CD14-positive monocyte (primary cell): ENCODE measurements at regions not wholly inside any gene's neighbourhood (a gene's known extent, or its start where the extent isn't known, plus 50 kb on each side); places are given as distances from the start of the nearest gene placed in this dataset.

Source experiments
- DNase-seq, 3 donors: peaks; one replicate each; pipeline ENCODE4 v3.0.0-alpha.2; 2011 to 2022
- H2AFZ ChIP-seq: 2 replicates; pipeline ENCODE4 v1.6.0; 2012; ENCODE audit warnings: mild to moderate bottlenecking, low read depth, low read length, inconsistent platforms; ENCODE audit not compliant: insufficient read depth, poor library complexity, severe bottlenecking
- H3K27ac ChIP-seq, 2 donors: 1 replicate in 1 of 2; 2 replicates in 1 of 2; pipeline ENCODE4 v1.5.1; 2012 to 2013; ENCODE audit warnings: low read length in 2 of 2, control low read depth in 1 of 2, inconsistent platforms in 1 of 2, low read depth in 1 of 2, mild to moderate bottlenecking in 1 of 2
- H3K27me3 ChIP-seq, 2 donors: one replicate each; pipeline versions ENCODE4 v1.6.0 to v1.6.1; 2011 to 2013; ENCODE audit warnings: low read length in 2 of 2; ENCODE audit not compliant: control insufficient read depth in 2 of 2, insufficient read depth in 2 of 2
- H3K36me3 ChIP-seq, 2 donors: replicated peaks in 1 of 2; 1 replicate in 1 of 2; 2 replicates in 1 of 2; pipeline versions ENCODE4 v1.5.1 to v1.6.1; 2012 to 2013; ENCODE audit warnings: low read length in 2 of 2, control low read depth in 1 of 2, inconsistent platforms in 1 of 2, mild to moderate bottlenecking in 1 of 2; ENCODE audit not compliant: insufficient read depth in 2 of 2, control insufficient read depth in 1 of 2
- H3K4me1 ChIP-seq, 2 donors: 1 replicate in 1 of 2; 2 replicates in 1 of 2; pipeline versions ENCODE4 v1.5.1 to v1.6.1; 2012 to 2013; ENCODE audit warnings: low read length in 2 of 2, control low read depth in 1 of 2, inconsistent platforms in 1 of 2, mild to moderate bottlenecking in 1 of 2, moderate library complexity in 1 of 2; ENCODE audit not compliant: insufficient read depth in 2 of 2, control insufficient read depth in 1 of 2
- H3K4me2 ChIP-seq: replicated peaks from 2 replicates; pipeline ENCODE3; 2012; ENCODE audit warnings: low read length, moderate library complexity, mild to moderate bottlenecking; ENCODE audit not compliant: poor library complexity, severe bottlenecking; ENCODE audit errors: extremely low read depth
- H3K4me3 ChIP-seq, 3 experiments: fragments of 200-600 bp in 1 of 3; sonication (generic) in 1 of 3; replicated peaks in 1 of 3; 1 replicate in 2 of 3; 2 replicates in 1 of 3; pipeline ENCODE4 v1.5.1; 2011 to 2013; ENCODE audit warnings: low read length in 3 of 3, mild to moderate bottlenecking in 3 of 3, control low read depth in 2 of 3, low read depth in 2 of 3, inconsistent platforms in 1 of 3, moderate library complexity in 1 of 3
- H3K79me2 ChIP-seq: 2 replicates; pipeline ENCODE4 v1.6.0; 2012; ENCODE audit warnings: mild to moderate bottlenecking, control low read depth, inconsistent platforms, low read length, moderate library complexity; ENCODE audit not compliant: insufficient read depth
- H3K9ac ChIP-seq: 2 replicates; pipeline ENCODE4 v1.6.0; 2017; ENCODE audit warnings: low read length, mild to moderate bottlenecking; ENCODE audit not compliant: insufficient read depth, poor library complexity, severe bottlenecking
- H3K9me3 ChIP-seq, 2 donors: replicated peaks in 1 of 2; 1 replicate in 1 of 2; 2 replicates in 1 of 2; pipeline versions ENCODE4 v1.5.1 to v1.6.1; 2012 to 2013; ENCODE audit warnings: low read length in 2 of 2, control low read depth in 1 of 2; ENCODE audit not compliant: control insufficient read depth in 1 of 2, insufficient read depth in 1 of 2
- H4K20me1 ChIP-seq: 2 replicates; pipeline ENCODE4 v1.6.0; 2012; ENCODE audit warnings: mild to moderate bottlenecking, low read length, control low read depth, moderate library complexity; ENCODE audit not compliant: insufficient read depth
- H3K27ac Mint-ChIP-seq, 7 donors: one replicate each; pipeline ENCODE4 v1.8.0; 2020; ENCODE audit warnings: mild to moderate bottlenecking in 7 of 7, mixed read lengths in 7 of 7, moderate library complexity in 6 of 7, inconsistent platforms in 2 of 7
- H3K27me3 Mint-ChIP-seq, 3 donors: one replicate each; pipeline ENCODE4 v1.8.0; 2021 to 2022; ENCODE audit warnings: low read depth in 3 of 3, mild to moderate bottlenecking in 3 of 3, mixed read lengths in 3 of 3, moderate library complexity in 3 of 3, inconsistent platforms in 1 of 3
- H3K36me3 Mint-ChIP-seq, 2 donors: one replicate each; pipeline ENCODE4 v1.8.0; 2020; ENCODE audit warnings: mixed read lengths in 2 of 2, inconsistent platforms in 1 of 2, mild to moderate bottlenecking in 1 of 2
- H3K4me1 Mint-ChIP-seq: one replicate; pipeline ENCODE4 v1.8.0; 2020; ENCODE audit warnings: mild to moderate bottlenecking, mixed read lengths
- H3K4me3 Mint-ChIP-seq, 2 donors: one replicate each; pipeline ENCODE4 v1.8.0; 2020; ENCODE audit warnings: mild to moderate bottlenecking in 2 of 2, mixed read lengths in 2 of 2, moderate library complexity in 1 of 2
- H3K9me3 Mint-ChIP-seq, 7 donors: one replicate each; pipeline ENCODE4 v1.8.0; 2020 to 2022; ENCODE audit warnings: mixed read lengths in 7 of 7, mild to moderate bottlenecking in 6 of 7, moderate library complexity in 6 of 7, inconsistent platforms in 2 of 7
- WGBS: methylation state at CpG from one replicate; pipeline ENCODE4 v1.1.5; 2013; ENCODE audit warnings: missing lambda C conversion rate; ENCODE audit not compliant: insufficient coverage; 5-methylcytosine and 5-hydroxymethylcytosine counted together
- intact Hi-C, 2 donors: fragments of 100-400 bp; cut with micrococcal nuclease; formaldehyde crosslinking; loops; one replicate each; pipeline versions ENCODE4 v1.15.0 to v1.15.1; 2023
- TF ChIP-seq, protein P1 (sequence below): fragments of 200-600 bp; IDR thresholded peaks from one replicate; pipeline ENCODE4 v1.8.0; 2022; ENCODE audit warnings: antibody characterized with exemption, mild to moderate bottlenecking

- intact Hi-C loops, result loop anchor here in 1 of 2 donors (10.0 kb wide), 1 partner anchor 54 kb away; no protein-coding TSS in a partner anchor
- H4K20me1 ChIP-seq, result no peaks in the 10 kb centered on the region
- DNase-seq, result no peak
- H3K36me3 Mint-ChIP-seq, result no peaks in the 10 kb centered on the region
- H3K9ac ChIP-seq, result no peak overlapping the region
- H3K9me3 ChIP-seq, result peaks cover 12% of the 10 kb centered on the region in 2 donors
- H2AFZ ChIP-seq, result no peak overlapping the region
- no peak overlapping the region for H3K4me3 ChIP-seq
- no peaks in the 10 kb centered on the region for H3K36me3 ChIP-seq
- peaks cover 8 to 14% (median 9%) of the 10 kb centered on the region in 7 donors for H3K9me3 Mint-ChIP-seq
- H3K4me3 Mint-ChIP-seq, result no peak overlapping the region
- H3K4me1 ChIP-seq, result no peaks in the 10 kb centered on the region
- no peaks in the 10 kb centered on the region for H3K79me2 ChIP-seq
- no peaks in the 10 kb centered on the region for H3K27me3 ChIP-seq
- H3K27ac ChIP-seq, result no peak overlapping the region
- WGBS, result 92% methylated on average over 5 of the region's 7 CpGs
- H3K27ac Mint-ChIP-seq, result peak overlapping the region in 1 of 7 donors; percentile 23
- H3K4me2 ChIP-seq, result no peak overlapping the region
- TF ChIP-seq, protein P1, sequence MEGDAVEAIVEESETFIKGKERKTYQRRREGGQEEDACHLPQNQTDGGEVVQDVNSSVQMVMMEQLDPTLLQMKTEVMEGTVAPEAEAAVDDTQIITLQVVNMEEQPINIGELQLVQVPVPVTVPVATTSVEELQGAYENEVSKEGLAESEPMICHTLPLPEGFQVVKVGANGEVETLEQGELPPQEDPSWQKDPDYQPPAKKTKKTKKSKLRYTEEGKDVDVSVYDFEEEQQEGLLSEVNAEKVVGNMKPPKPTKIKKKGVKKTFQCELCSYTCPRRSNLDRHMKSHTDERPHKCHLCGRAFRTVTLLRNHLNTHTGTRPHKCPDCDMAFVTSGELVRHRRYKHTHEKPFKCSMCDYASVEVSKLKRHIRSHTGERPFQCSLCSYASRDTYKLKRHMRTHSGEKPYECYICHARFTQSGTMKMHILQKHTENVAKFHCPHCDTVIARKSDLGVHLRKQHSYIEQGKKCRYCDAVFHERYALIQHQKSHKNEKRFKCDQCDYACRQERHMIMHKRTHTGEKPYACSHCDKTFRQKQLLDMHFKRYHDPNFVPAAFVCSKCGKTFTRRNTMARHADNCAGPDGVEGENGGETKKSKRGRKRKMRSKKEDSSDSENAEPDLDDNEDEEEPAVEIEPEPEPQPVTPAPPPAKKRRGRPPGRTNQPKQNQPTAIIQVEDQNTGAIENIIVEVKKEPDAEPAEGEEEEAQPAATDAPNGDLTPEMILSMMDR, result no peak
- H3K27me3 Mint-ChIP-seq, result no peaks in the 10 kb centered on the region
- peaks cover 6% of the 10 kb centered on the region for H3K4me1 Mint-ChIP-seq
Measured at GRCh38 chr6:109269057-109269456, 113.2 kb downstream of the CD164 start.

- Mint-ChIP-seq H3K9me3 (peaks cover 8 to 20% (median 9%) of the 10 kb centered on the region in 7 donors), H3K27me3 (no peaks in the 10 kb centered on the region), H3K4me3 (no peak overlapping the region), H3K36me3 (no peaks in the 10 kb centered on the region), H3K27ac (no peak overlapping the region), H3K4me1 (peaks cover 10% of the 10 kb centered on the region)
- Histone ChIP-seq H3K36me3 (no peaks in the 10 kb centered on the region), H3K4me1 (no peaks in the 10 kb centered on the region), H3K9me3 (peaks cover 12% of the 10 kb centered on the region in 2 donors), H4K20me1 (no peaks in the 10 kb centered on the region), H3K4me3 (no peak overlapping the region), H3K9ac (no peak overlapping the region), H3K27me3 (no peaks in the 10 kb centered on the region), H3K27ac (no peak overlapping the region), H3K79me2 (no peaks in the 10 kb centered on the region), H2AFZ (no peak overlapping the region), H3K4me2 (no peak overlapping the region)
- intact Hi-C loops, result loop anchor here in 1 of 2 donors (10.0 kb wide), 1 partner anchor 51 kb away; no protein-coding TSS in a partner anchor
- DNase-seq, result no peak
- WGBS, result no CpG with 5 or more reads among the region's 3 CpGs
- TF ChIP-seq, protein P1, result no peak
Measured at GRCh38 chr6:109265530-109265929, 116.7 kb downstream of the CD164 start.
